Activated naive CD4-positive, alpha-beta T cell treated with anti-CD3 and anti-CD28 coated beads for 36 hours (primary cell): ENCODE measurements at regions not wholly inside any gene's neighbourhood (a gene's known extent, or its start where the extent isn't known, plus 50 kb on each side); places are given as distances from the start of the nearest gene placed in this dataset.

Source experiments
- CTCF ChIA-PET: fragments of 350-600 bp; sonication (Branson Sonifier 250); formaldehyde crosslinking; loops from one replicate; lab custom pipeline; 2021; ENCODE audit warnings: antibody characterized with exemption; lab: Charles Lee
- DNase-seq: peaks from one replicate; pipeline ENCODE4 v3.0.0-alpha.2; 2020
- H3K27ac Mint-ChIP-seq: one replicate; pipeline ENCODE4 v1.8.0; 2021; ENCODE audit warnings: mild to moderate bottlenecking, mixed read lengths
- H3K27me3 Mint-ChIP-seq: one replicate; pipeline ENCODE4 v1.8.0; 2021; ENCODE audit warnings: low read depth, mixed read lengths
- H3K36me3 Mint-ChIP-seq: one replicate; pipeline ENCODE4 v1.8.0; 2021; ENCODE audit warnings: low read depth, mixed read lengths
- H3K4me1 Mint-ChIP-seq: one replicate; pipeline ENCODE4 v1.8.0; 2021; ENCODE audit warnings: low read depth, mixed read lengths
- H3K4me3 Mint-ChIP-seq: one replicate; pipeline ENCODE4 v1.8.0; 2021; ENCODE audit warnings: mild to moderate bottlenecking, moderate library complexity, mixed read lengths
- H3K9me3 Mint-ChIP-seq: one replicate; pipeline ENCODE4 v1.8.0; 2021; ENCODE audit warnings: mixed read lengths
- intact Hi-C: fragments of 100-400 bp; cut with micrococcal nuclease; formaldehyde crosslinking; loops from one replicate; pipeline ENCODE4 v1.15.1; 2023

DNA sequence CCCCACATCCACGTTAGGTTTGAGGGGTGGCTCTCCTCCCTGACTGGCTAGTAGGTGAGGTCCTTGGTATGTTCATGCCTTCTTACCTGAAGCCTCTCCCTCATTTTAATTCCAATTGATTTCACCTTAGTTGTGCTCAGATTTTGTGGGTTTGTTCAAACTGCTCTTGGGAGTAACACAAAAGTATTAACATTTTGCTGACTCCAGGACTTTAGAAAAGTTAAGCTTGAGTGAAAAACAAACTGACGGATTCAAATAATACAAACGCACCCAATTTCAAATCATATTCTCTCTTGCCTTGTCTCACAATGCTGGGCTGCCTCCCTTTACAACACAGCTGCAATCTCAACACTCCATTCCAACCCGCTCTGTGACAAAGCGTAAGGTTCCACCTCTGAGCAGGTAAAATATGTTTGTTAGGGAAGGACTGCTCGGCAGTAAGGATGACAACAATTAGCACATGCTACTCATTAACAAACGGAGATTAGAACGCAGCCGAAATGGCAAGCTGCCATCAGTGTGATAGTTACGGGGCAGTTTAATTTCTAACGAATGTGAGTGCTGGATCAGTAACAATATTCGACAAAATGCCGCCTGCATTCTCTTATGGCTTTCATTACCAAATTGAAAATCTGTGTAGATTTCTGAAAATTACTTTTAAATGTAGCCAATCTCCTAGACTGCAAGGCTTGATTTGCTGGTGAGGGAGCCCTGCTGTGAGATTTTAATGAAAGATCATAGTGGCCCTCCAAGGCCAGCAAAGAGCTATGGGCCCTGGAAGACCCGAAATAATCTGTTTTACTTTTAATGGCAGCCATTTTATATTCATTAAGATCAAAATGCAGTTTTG lies 730.6 kb upstream of the FANCL start:
- no peak for DNase-seq
- H3K36me3 Mint-ChIP-seq = no peaks in the 10 kb centered on the region
- intact Hi-C loops = no loop called here
- no peak overlapping the region for H3K4me3 Mint-ChIP-seq
- no peak overlapping the region for H3K27ac Mint-ChIP-seq
- CTCF ChIA-PET = no interaction called here
- no peaks in the 10 kb centered on the region for H3K9me3 Mint-ChIP-seq
- H3K4me1 Mint-ChIP-seq = no peaks in the 10 kb centered on the region
- peaks cover 6% of the 10 kb centered on the region for H3K27me3 Mint-ChIP-seq

GRCh38 chr2:58970365-58970764 lies 729.2 kb upstream of the FANCL start:
- no peak overlapping the region for H3K4me3 Mint-ChIP-seq
- H3K27ac Mint-ChIP-seq = no peak overlapping the region
- no peaks in the 10 kb centered on the region for H3K9me3 Mint-ChIP-seq
- H3K4me1 Mint-ChIP-seq = no peaks in the 10 kb centered on the region
- no peaks in the 10 kb centered on the region for H3K36me3 Mint-ChIP-seq
- CTCF ChIA-PET = no interaction called here
- intact Hi-C loops = no loop called here
- no peaks in the 10 kb centered on the region for H3K27me3 Mint-ChIP-seq
- DNase-seq = no peak

- Mint-ChIP-seq H3K27me3 (no peaks in the 10 kb centered on the region), H3K4me3 (no peak overlapping the region), H3K36me3 (no peaks in the 10 kb centered on the region), H3K27ac (no peak overlapping the region), H3K9me3 (no peaks in the 10 kb centered on the region), H3K4me1 (no peaks in the 10 kb centered on the region)
- no peak for DNase-seq
- CTCF ChIA-PET = no interaction called here
- intact Hi-C loops = no loop called here
These were observed 727.8 kb upstream of the FANCL start for GRCh38 chr2:58968885-58969284.

GRCh38 chr2:58967736-58968135 lies 726.6 kb upstream of the FANCL start:
- Mint-ChIP-seq H3K4me1 (no peaks in the 10 kb centered on the region), H3K9me3 (no peaks in the 10 kb centered on the region), H3K27ac (no peak overlapping the region), H3K27me3 (no peaks in the 10 kb centered on the region), H3K4me3 (no peak overlapping the region), H3K36me3 (no peaks in the 10 kb centered on the region)
- no peak for DNase-seq
- intact Hi-C loops = no loop called here
- CTCF ChIA-PET = no interaction called here

- intact Hi-C loops = no loop called here
- Mint-ChIP-seq H3K27ac (no peak overlapping the region), H3K9me3 (no peaks in the 10 kb centered on the region), H3K4me1 (no peaks in the 10 kb centered on the region), H3K36me3 (no peaks in the 10 kb centered on the region), H3K4me3 (no peak overlapping the region), H3K27me3 (no peaks in the 10 kb centered on the region)
- DNase-seq = no peak
- CTCF ChIA-PET = no interaction called here
These were observed 724.5 kb upstream of the FANCL start for GRCh38 chr2:58965602-58966001.

- intact Hi-C loops = loop anchor here (5.0 kb wide), 1 partner anchor 458 kb away; no protein-coding TSS in a partner anchor
- H3K9me3 Mint-ChIP-seq = no peaks in the 10 kb centered on the region
- H3K36me3 Mint-ChIP-seq = no peaks in the 10 kb centered on the region
- H3K4me1 Mint-ChIP-seq = no peaks in the 10 kb centered on the region
- H3K27me3 Mint-ChIP-seq = no peaks in the 10 kb centered on the region
- no peak overlapping the region for H3K27ac Mint-ChIP-seq
- no peak overlapping the region for H3K4me3 Mint-ChIP-seq
- DNase-seq = no peak
- CTCF ChIA-PET = no interaction called here
These were observed 718.9 kb upstream of the FANCL start for GRCh38 chr2:58959996-58960395.

DNA sequence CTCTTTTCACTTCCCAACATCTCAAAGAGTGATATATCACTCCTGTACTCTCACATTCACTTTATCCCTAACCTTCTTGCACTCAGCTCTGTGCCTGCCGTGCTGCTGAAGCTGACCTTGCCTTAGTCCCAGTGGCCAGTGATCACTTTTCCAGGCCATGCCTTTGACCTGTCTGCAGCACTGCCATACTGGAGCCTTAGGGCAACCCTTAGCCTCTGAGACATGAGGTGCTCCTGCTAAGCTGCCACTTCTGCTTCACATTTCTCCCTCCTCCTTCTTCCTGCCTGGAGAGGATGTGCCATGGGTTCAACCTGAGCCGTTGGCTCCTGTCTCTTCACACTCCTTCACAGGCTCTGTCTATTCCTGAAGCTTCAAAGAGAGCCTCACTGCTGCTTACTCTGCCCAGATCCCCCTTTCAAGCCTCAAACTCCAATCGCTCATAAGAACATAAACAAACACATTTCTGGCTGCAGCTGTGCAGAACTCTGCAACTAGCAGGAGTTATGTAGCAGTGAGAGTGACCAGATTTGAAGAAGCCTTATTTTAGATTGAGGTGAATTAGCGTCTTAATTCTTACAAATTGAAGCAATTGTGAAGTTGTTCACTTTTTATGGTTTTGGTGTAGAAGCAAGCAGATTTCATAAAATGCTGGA lies 716.2 kb upstream of the FANCL start:
- H3K4me1 Mint-ChIP-seq = no peaks in the 10 kb centered on the region
- no peak for DNase-seq
- no peaks in the 10 kb centered on the region for H3K9me3 Mint-ChIP-seq
- intact Hi-C loops = loop anchor here (5.0 kb wide), 1 partner anchor 455 kb away; no protein-coding TSS in a partner anchor
- no peak overlapping the region for H3K27ac Mint-ChIP-seq
- CTCF ChIA-PET = no interaction called here
- H3K36me3 Mint-ChIP-seq = no peaks in the 10 kb centered on the region
- no peak overlapping the region for H3K4me3 Mint-ChIP-seq
- no peaks in the 10 kb centered on the region for H3K27me3 Mint-ChIP-seq

GRCh38 chr2:58954880-58955385 lies 713.8 kb upstream of the FANCL start:
- no peak for DNase-seq
- Mint-ChIP-seq H3K9me3 (no peaks in the 10 kb centered on the region), H3K36me3 (no peaks in the 10 kb centered on the region), H3K27ac (no peak overlapping the region), H3K27me3 (peaks cover 7% of the 10 kb centered on the region), H3K4me3 (no peak overlapping the region), H3K4me1 (no peaks in the 10 kb centered on the region)
- CTCF ChIA-PET = no interaction called here
- intact Hi-C loops = loop anchor here (5.0 kb wide), 1 partner anchor 453 kb away; no protein-coding TSS in a partner anchor

DNA sequence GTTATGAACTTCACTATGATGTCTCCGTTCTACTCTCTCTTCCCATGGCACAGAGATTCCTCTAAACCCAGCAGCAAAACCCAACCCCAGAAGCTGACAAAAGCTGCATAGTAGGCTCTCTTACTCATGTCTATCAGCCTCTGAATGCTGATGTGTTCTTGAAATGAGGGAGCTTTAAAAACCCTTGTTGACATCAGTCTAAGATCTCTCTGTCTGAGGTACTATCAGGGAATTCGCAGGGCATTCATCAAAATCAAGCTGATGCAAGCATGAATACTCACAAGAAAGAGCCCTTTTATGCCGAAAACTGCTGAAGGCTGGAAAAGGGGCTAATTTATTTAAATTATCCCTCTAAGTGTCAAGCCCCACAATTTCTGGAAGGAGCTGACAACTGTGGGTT lies 710.6 kb upstream of the FANCL start:
- Mint-ChIP-seq H3K27me3 (peaks cover 7% of the 10 kb centered on the region), H3K4me3 (no peak overlapping the region), H3K36me3 (no peaks in the 10 kb centered on the region), H3K9me3 (no peaks in the 10 kb centered on the region), H3K4me1 (no peaks in the 10 kb centered on the region), H3K27ac (no peak overlapping the region)
- intact Hi-C loops = no loop called here
- DNase-seq = no peak
- CTCF ChIA-PET = no interaction called here

DNA sequence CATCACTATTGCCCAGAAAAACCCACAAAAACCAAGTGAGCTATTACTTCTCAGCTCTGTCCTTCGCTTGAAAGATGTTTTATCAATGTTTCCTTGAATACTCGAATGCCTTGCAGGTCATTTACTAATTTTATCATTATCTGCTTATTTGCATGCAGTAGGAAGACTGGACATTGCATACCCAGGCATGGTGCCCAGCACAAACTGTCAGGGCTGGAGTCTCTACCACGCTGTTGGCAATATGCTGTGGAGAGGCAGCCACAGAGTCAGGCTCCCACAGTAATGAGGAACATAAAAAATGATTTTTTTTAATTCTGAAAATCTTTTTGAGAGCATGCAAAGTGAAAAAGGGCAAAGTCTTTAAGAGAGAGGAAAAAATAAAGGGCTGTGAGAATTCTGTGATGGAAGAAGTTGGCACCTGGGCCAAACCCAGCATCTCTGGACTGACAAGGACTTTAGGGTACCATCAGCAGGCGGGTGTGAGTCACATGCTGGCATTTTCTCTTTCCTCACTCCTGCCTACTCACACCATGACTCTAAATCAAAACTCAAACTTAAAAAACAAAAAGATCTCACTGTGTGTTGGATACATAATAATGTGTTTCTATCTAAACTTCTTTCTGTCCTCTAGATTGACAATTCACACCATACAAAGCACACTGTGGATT lies 709.8 kb upstream of the FANCL start:
- H3K4me1 Mint-ChIP-seq = no peaks in the 10 kb centered on the region
- intact Hi-C loops = no loop called here
- peaks cover under 1% of the 10 kb centered on the region for H3K9me3 Mint-ChIP-seq
- no peaks in the 10 kb centered on the region for H3K36me3 Mint-ChIP-seq
- DNase-seq = no peak
- peaks cover 7% of the 10 kb centered on the region for H3K27me3 Mint-ChIP-seq
- no peak overlapping the region for H3K27ac Mint-ChIP-seq
- H3K4me3 Mint-ChIP-seq = no peak overlapping the region
- CTCF ChIA-PET = no interaction called here

DNA sequence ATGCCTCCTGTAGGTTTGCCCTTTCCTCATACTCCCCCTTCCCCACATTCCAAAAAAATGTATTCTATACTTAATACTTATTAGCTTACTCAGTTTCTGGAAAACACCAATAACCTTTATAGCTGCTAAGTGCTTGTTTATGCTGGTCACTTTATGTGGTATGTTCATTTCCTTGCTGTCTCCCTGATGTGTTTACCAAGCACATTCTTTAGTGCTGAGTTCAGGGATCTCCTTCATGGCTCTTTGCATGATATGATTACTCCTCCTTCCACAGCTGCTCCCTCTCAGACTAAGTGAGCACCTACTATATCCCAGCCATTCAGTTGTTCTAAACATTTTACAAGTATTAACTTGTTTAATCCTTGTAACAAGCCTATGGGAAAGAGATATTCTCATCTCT lies 698.3 kb upstream of the FANCL start:
- Mint-ChIP-seq H3K4me3 (no peak overlapping the region), H3K9me3 (peaks cover 4% of the 10 kb centered on the region), H3K36me3 (no peaks in the 10 kb centered on the region), H3K27me3 (no peaks in the 10 kb centered on the region), H3K27ac (no peak overlapping the region), H3K4me1 (no peaks in the 10 kb centered on the region)
- CTCF ChIA-PET = interaction anchor here (0.6 kb wide), 1 partner anchor 355 kb away, joined by 3 read pairs; no protein-coding TSS in a partner anchor
- intact Hi-C loops = no loop called here
- DNase-seq = no peak

- CTCF ChIA-PET = interaction anchor here (0.6 kb wide), 1 partner anchor 356 kb away, joined by 3 read pairs; no protein-coding TSS in a partner anchor
- peaks cover 4% of the 10 kb centered on the region for H3K9me3 Mint-ChIP-seq
- no peaks in the 10 kb centered on the region for H3K36me3 Mint-ChIP-seq
- H3K4me1 Mint-ChIP-seq = no peaks in the 10 kb centered on the region
- no peak overlapping the region for H3K4me3 Mint-ChIP-seq
- H3K27me3 Mint-ChIP-seq = no peaks in the 10 kb centered on the region
- no peak for DNase-seq
- intact Hi-C loops = no loop called here
- no peak overlapping the region for H3K27ac Mint-ChIP-seq
These were observed 697.9 kb upstream of the FANCL start for GRCh38 chr2:58938988-58939387.
